ENCODE measurements at regions not wholly inside any gene's neighbourhood (a gene's known extent, or its start where the extent isn't known, plus 50 kb on each side); places are given as distances from the start of the nearest gene placed in this dataset.
"Not testable (repeated sequence)": the region's sequence is repeated elsewhere in the genome, so short reads cannot be mapped to it uniquely, and the experiment has no call there.

- DNase-seq: no peak
These were observed 1099.9 kb downstream of the TUSC7 start for GRCh38 chr3:117809186-117810081.

- DNase-seq: no peak
These were observed 1102.2 kb downstream of the TUSC7 start for GRCh38 chr3:117811786-117812185.

DNA sequence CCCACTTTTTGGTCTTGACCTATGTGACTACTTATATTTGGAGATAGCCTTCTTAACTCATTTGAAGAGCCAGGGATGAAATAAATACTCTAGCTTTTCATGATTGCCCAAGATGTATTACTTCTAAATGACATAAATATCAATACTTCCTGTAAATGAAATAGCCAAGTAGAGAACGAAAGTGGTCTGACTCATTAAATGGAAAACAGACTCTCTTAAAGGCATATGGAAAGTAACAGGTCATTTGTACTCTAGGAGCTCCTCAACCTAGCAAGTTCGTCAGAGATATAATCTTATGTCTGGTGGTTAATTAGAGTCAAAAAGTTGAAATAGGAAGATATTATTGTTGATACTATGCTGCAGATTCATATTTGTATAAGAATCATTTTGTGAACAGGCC, 1105.4 kb downstream of the TUSC7 start:
- no peak for DNase-seq

DNA sequence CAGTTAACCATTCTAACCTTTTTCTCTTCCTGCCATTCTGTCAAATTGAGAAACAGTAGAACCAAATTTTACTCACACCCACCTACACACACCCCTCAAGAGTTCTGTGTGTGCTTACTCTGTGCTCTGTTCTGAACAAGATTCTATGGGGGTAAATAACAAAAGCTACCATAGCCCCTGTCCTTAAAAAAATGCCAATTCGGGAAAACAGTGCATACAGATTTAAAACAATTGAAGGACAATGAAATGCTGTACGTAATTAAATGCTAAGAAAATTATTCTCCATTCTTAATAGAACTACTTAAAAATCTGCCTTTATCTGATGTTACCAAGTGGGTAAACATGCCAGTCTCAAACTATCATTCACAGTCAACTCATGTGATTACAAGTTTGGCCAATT, 1107.5 kb downstream of the TUSC7 start:
- DNase-seq: no peak

DNA sequence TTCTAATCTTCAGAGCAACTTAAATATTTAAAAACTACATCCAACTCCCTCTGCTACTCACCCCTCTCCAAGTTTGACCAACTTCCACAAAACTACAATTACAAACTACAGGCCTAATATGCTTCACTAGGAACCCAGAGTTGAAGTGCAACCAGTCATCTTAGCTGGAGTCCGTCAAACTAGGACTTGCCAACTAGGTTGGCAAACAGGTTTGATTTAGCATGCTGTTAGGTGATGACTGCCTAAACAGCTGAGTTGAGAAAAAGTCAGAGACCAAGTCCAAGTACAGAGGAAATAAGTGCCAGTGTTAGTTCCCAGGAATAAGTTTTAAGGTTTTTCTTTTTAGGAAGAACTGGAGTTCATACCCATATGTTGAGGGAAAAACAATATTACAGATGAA, 1109.0 kb downstream of the TUSC7 start:
- no peak for DNase-seq

- DNase-seq: no peak
These were observed 1111.2 kb downstream of the TUSC7 start for GRCh38 chr3:117820658-117821299.

- no peak for DNase-seq
These were observed 1112.8 kb downstream of the TUSC7 start for GRCh38 chr3:117822416-117822815.

DNA sequence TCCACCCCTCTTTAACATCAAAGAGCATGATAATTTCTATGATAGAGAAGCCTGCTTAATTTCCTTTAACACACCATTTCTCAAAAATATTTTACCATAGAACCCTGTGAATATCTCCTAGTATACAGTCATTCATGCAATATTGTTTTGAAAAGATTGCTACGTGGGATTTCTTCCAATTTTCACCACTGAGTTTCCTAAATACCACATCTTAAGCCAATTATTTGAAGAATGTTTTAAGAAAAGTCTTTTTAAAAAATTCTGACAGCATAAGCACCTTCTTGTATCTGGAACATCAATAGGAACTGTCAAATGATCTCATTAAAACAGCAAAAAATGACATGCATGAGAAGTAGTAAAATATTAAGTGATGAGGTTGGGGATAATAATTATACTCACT, 1126.7 kb downstream of the TUSC7 start:
- no peak for DNase-seq

- DNase-seq: no peak
These were observed 1127.8 kb downstream of the TUSC7 start for GRCh38 chr3:117837391-117837790.

- no peak for DNase-seq
These were observed 1132.5 kb downstream of the TUSC7 start for GRCh38 chr3:117842086-117842485.

GRCh38 chr3:117843356-117843755, 1133.8 kb downstream of the TUSC7 start:
- DNase-seq: no peak

- DNase-seq: no peak
These were observed 1135.1 kb downstream of the TUSC7 start for GRCh38 chr3:117844676-117845075.

DNA sequence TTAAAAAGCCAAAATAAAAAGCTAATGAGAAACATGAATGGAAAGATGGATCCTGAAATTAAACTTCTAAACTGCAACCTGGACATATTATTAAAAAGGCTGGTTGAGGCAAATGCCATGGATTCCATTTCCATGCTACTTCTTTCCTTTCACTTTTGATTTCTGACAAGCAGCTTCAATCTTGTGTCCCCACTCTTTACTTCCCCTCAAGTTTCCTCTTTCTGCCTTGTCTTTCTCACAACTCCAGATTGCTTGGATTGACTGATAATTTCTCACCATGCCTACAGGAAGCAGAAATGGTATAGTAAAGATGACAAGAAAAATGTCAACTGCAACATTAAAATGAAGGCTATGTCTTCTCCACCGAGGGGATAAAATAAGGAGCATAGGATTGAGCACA, 1136.7 kb downstream of the TUSC7 start:
- no peak for DNase-seq

GRCh38 chr3:117848606-117849005, 1139.0 kb downstream of the TUSC7 start:
- no peak for DNase-seq

DNA sequence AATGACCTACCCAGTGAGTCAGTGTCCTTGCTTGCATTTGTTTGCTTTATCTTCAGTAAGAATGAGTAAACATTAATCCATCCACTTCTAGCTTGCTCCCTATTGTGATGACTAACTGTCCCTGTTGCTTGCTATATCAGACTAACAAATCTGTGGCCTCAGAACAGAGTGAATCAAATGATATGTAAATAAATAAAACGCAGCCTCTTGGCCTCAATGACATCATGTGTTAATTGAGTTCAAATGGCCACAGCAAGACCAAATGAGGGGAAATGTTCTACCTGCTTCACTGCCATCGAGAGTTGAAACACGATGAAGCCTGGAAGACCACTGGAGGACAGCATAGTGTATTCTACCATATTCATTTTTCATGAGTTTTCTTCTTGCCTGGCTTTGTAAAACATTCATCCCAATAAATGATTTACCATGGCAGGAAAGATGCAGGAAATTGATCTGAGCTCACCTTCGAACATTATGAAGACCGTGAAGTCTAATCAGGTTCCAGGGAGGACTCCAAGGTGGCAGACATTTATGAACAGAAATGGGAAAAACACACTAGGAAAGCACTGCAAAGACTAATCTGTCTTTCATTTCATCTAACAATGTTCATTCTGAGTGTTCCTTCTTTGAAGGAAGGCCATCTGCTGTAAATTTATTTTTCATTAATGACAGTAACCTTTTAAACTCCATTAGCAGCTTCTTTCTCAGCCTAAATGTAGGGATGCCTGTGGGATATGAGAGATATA, 1144.5 kb downstream of the TUSC7 start:
- DNase-seq: no peak

- DNase-seq: no peak
These were observed 1146.8 kb downstream of the TUSC7 start for GRCh38 chr3:117856354-117856753.

GRCh38 chr3:117863146-117863545, 1153.6 kb downstream of the TUSC7 start:
- DNase-seq: no peak

DNA sequence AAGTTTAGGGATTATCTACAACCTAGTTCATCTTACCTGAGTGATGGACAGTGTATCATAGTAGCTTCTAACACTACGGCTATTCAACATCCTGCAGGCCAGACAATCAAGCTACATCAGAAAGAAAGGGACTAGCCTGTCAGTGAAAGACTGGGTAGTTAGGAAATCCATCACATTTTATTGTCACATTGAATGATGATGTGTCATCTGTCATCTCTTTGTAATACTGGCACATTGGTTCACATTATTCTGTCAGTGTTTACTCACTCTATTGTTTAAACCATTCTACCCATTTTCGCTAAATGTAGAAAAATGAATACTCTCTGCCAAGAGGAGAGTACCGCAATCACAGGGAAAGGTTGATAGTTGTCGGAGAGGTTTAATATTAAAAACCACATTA, 1155.8 kb downstream of the TUSC7 start:
- no peak for DNase-seq

GRCh38 chr3:117868766-117869165, 1159.2 kb downstream of the TUSC7 start:
- no peak for DNase-seq

DNA sequence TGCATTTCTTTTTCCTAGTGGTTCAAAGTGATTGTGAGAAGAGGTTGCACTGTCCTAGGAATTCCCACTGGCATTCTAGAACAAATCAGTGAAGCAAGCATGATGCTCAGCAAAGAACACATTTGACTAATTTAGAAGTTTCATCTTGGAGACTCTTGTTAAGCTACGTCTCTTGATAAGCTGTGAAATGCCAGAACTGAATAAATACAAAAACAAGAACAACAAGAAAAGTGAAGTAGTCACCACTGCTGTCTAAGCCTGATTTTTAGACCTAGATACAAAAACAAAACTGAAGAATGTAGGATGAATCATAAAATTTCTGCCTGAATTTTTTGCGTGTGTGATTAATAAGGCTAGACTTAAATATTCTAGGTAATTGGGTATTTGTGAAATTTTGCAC, 1162.4 kb downstream of the TUSC7 start:
- no peak for DNase-seq

DNA sequence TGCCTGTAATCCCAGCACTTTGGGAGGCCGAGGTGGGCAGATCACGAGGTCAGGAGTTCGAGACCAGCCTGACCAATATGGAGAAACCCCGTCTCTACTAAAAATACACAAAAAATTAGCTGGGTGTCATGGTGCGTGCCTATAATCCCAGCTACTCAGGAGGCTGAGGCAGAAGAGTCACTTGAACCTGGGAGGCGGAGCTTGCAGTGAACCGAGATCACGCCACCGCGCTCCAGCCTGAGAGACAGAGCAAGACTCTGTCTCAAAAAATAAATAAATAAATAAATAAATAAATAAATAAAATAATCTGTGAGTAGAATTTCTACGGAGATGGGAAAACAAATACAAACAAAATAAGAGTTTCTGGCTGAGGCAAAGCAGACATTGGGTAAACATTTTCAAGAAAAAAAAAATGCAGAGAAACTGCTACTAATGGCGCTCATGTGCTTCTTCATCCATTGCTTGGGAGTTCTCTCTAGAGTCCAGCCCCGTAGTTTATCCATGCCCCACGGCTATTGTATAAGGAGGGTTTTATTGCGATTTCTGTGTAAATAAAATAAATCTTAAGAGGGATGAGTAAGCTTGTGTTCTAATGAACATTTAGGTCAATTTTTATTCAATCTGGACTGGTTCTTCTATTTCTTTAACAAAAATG, 1161.9 kb downstream of the IGSF11 start:
- not testable (repeated sequence) for DNase-seq

- DNase-seq: no peak
These were observed 1161.4 kb downstream of the IGSF11 start for GRCh38 chr3:117873249-117873600.

DNA sequence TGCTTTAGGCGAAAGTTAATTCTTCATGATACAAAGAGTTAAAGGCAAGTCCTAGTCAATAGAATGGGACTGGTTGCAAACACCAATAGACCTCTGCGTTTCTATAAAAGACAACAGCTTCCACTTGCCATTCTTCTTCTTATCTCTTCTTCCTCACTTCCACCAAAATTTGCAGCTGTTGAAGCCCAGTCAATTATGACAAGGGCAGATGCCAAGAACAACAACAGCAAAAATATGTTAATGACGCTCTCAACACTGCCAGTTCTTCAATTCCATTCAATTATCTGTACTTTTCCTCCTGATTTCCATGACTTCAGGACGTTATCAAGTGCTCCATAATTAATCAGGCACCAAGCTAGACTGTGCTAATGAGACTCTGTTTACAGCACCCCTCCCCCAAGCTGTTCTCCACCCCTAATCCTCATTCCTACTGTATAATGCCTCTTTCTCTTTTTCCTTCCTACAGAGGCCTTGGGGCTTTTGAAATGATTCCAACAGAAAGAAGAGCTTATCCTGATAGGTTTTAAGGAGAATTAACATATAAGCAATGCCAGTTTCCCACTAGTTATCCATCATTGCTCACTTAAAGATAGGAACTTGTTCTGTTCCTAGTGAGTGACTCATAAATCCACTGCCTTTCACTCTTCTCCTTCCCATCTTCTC, 1160.5 kb downstream of the IGSF11 start:
- no peak for DNase-seq

Data from effector CD4-positive, alpha-beta T cell (primary cell).